CD4-positive, alpha-beta T cell (primary cell): ENCODE measurements at regions not wholly inside any gene's neighbourhood (a gene's known extent, or its start where the extent isn't known, plus 50 kb on each side); places are given as distances from the start of the nearest gene placed in this dataset.

Source experiments
- ATAC-seq: fragments of 200-7000 bp; cut with Tn5 transposase; one replicate; pipeline ENCODE4 v1.10.0; 2022; ENCODE audit warnings: mild to moderate bottlenecking; ENCODE audit not compliant: poor library complexity
- CTCF ChIA-PET: fragments of 350-600 bp; sonication (Branson Sonifier 250); formaldehyde crosslinking; loops from one replicate; lab custom pipeline; 2021; ENCODE audit warnings: antibody characterized with exemption, inconsistent platforms; lab: Charles Lee
- POLR2A ChIA-PET: fragments of 350-600 bp; sonication (Branson Sonifier 250); formaldehyde crosslinking; loops from one replicate; lab custom pipeline; 2021; ENCODE audit warnings: antibody characterized with exemption, inconsistent platforms; lab: Charles Lee
- DNase-seq, 14 experiments: peaks; one replicate each; pipeline ENCODE4 v3.0.0-alpha.2; 2013 to 2020; ENCODE audit warnings: mixed read lengths in 2 of 14
- H3K27ac ChIP-seq, 2 donors: one replicate each; pipeline versions ENCODE4 v1.5.1 to v1.7.0; 2013; ENCODE audit warnings: low read length in 2 of 2, low read depth in 1 of 2, mild to moderate bottlenecking in 1 of 2
- H3K27me3 ChIP-seq, 2 experiments: 1 replicate in 1 of 2; 2 replicates in 1 of 2; pipeline versions ENCODE4 v1.6.1 to v1.7.0; 2013; ENCODE audit warnings: low read length in 2 of 2, control low read depth in 1 of 2, mild to moderate bottlenecking in 1 of 2, moderate library complexity in 1 of 2; ENCODE audit not compliant: insufficient read depth in 2 of 2, control insufficient read depth in 1 of 2
- H3K36me3 ChIP-seq: one replicate; pipeline ENCODE4 v1.6.1; 2013; ENCODE audit warnings: low read length, control low read depth; ENCODE audit not compliant: insufficient read depth
- H3K4me1 ChIP-seq: one replicate; pipeline ENCODE4 v1.6.1; 2013; ENCODE audit warnings: low read length, control low read depth; ENCODE audit not compliant: insufficient read depth
- H3K4me3 ChIP-seq: one replicate; pipeline ENCODE4 v1.5.1; 2013; ENCODE audit warnings: mild to moderate bottlenecking, low read length, moderate library complexity
- H3K9me3 ChIP-seq, 2 experiments: 1 replicate in 1 of 2; 2 replicates in 1 of 2; pipeline versions ENCODE4 v1.6.1 to v1.7.0; 2013; ENCODE audit warnings: low read length in 2 of 2, mild to moderate bottlenecking in 2 of 2, control low read depth in 1 of 2, moderate library complexity in 1 of 2; ENCODE audit not compliant: control insufficient read depth in 1 of 2, insufficient read depth in 1 of 2
- H3K27ac Mint-ChIP-seq: one replicate; pipeline ENCODE4 v1.8.0; 2020; ENCODE audit warnings: mixed read lengths
- H3K27me3 Mint-ChIP-seq: one replicate; pipeline ENCODE4 v1.8.0; 2021; ENCODE audit warnings: mixed read lengths
- H3K36me3 Mint-ChIP-seq: one replicate; pipeline ENCODE4 v1.8.0; 2021; ENCODE audit warnings: low read depth, mixed read lengths
- H3K4me1 Mint-ChIP-seq: one replicate; pipeline ENCODE4 v1.8.0; 2021; ENCODE audit warnings: low read depth, mixed read lengths
- H3K4me3 Mint-ChIP-seq: one replicate; pipeline ENCODE4 v1.8.0; 2020; ENCODE audit warnings: mild to moderate bottlenecking, mixed read lengths
- H3K9me3 Mint-ChIP-seq: one replicate; pipeline ENCODE4 v1.8.0; 2020; ENCODE audit warnings: mixed read lengths
- CTCF ChIP-seq: fragments of 200-600 bp; IDR thresholded peaks from one replicate; pipeline ENCODE4 v1.8.0; 2022; ENCODE audit warnings: antibody characterized with exemption, mild to moderate bottlenecking
- intact Hi-C, 2 experiments: fragments of 100-400 bp; cut with DNase I in 1 of 2; cut with micrococcal nuclease in 1 of 2; formaldehyde crosslinking; loops; one replicate each; pipeline versions ENCODE4 v1.15.1 to v1.9.0; 2023 to 2025; cut with DNase I, micrococcal nuclease

- ChIA-PET POLR2A (interaction anchor here (1.1 kb wide), 1 partner anchor 118 kb away, joined by 3 read pairs; no protein-coding TSS in a partner anchor), CTCF (no interaction called here)
- Histone ChIP-seq H3K36me3 (no peaks in the 10 kb centered on the region), H3K4me1 (no peaks in the 10 kb centered on the region), H3K27ac (no peak overlapping the region), H3K9me3 (peaks cover 3 to 9% of the 10 kb centered on the region in 2 experiments), H3K27me3 (no peaks in the 10 kb centered on the region), H3K4me3 (no peak overlapping the region)
- ATAC-seq, result no peak
- no peaks in the 10 kb centered on the region for H3K36me3 Mint-ChIP-seq
- peaks cover 2% of the 10 kb centered on the region for H3K9me3 Mint-ChIP-seq
- no peak for TF ChIP-seq CTCF
- no peaks in the 10 kb centered on the region for H3K27me3 Mint-ChIP-seq
- no peaks in the 10 kb centered on the region for H3K4me1 Mint-ChIP-seq
- intact Hi-C loops, result no loop called here
- H3K4me3 Mint-ChIP-seq, result no peak overlapping the region
- DNase-seq, result no peak
- no peak overlapping the region for H3K27ac Mint-ChIP-seq
These were observed 108.8 kb downstream of the SNX18 start for GRCh38 chr5:54626407-54626806.

GRCh38 chr5:54624805-54625568 is 107.4 kb downstream of the SNX18 start:
- Mint-ChIP-seq H3K4me1 (no peaks in the 10 kb centered on the region), H3K27ac (no peak overlapping the region), H3K36me3 (no peaks in the 10 kb centered on the region), H3K9me3 (peaks cover 2% of the 10 kb centered on the region), H3K4me3 (no peak overlapping the region), H3K27me3 (no peaks in the 10 kb centered on the region)
- DNase-seq, result no peak
- Histone ChIP-seq H3K4me3 (no peak overlapping the region), H3K9me3 (peaks cover 0 to 7% of the 10 kb centered on the region in 2 experiments), H3K27ac (no peak overlapping the region), H3K27me3 (no peaks in the 10 kb centered on the region), H3K36me3 (no peaks in the 10 kb centered on the region), H3K4me1 (peaks cover 5% of the 10 kb centered on the region)
- CTCF ChIA-PET, result interaction anchor here (0.8 kb wide), 1 partner anchor 9 kb away, joined by 4 read pairs; no protein-coding TSS in a partner anchor
- intact Hi-C loops, result no loop called here
- ATAC-seq, result no peak
- POLR2A ChIA-PET, result no interaction called here
- no peak for TF ChIP-seq CTCF

GRCh38 chr5:54621709-54622108 is 104.2 kb downstream of the SNX18 start:
- H3K4me1 ChIP-seq, result peaks cover 5% of the 10 kb centered on the region
- no peak for TF ChIP-seq CTCF
- H3K9me3 Mint-ChIP-seq, result no peaks in the 10 kb centered on the region
- H3K36me3 ChIP-seq, result no peaks in the 10 kb centered on the region
- H3K4me3 ChIP-seq, result no peak overlapping the region
- no peaks in the 10 kb centered on the region for H3K36me3 Mint-ChIP-seq
- no peak overlapping the region for H3K27ac ChIP-seq
- POLR2A ChIA-PET, result no interaction called here
- no peak overlapping the region for H3K4me3 Mint-ChIP-seq
- no peaks in the 10 kb centered on the region for H3K9me3 ChIP-seq
- H3K27ac Mint-ChIP-seq, result no peak overlapping the region
- no peak for DNase-seq
- H3K27me3 Mint-ChIP-seq, result no peaks in the 10 kb centered on the region
- ATAC-seq, result no peak
- intact Hi-C loops, result no loop called here
- H3K4me1 Mint-ChIP-seq, result peaks cover 4% of the 10 kb centered on the region
- CTCF ChIA-PET, result no interaction called here
- H3K27me3 ChIP-seq, result no peaks in the 10 kb centered on the region
